Ascending aorta (tissue), 2 donors: ENCODE measurements at regions not wholly inside any gene's neighbourhood (a gene's known extent, or its start where the extent isn't known, plus 50 kb on each side); places are given as distances from the start of the nearest gene placed in this dataset.
"Not testable (repeated sequence)": the region's sequence is repeated elsewhere in the genome, so short reads cannot be mapped to it uniquely, and the experiment has no call there.

Source experiments
- DNase-seq, 2 donors: peaks; one replicate each; pipeline ENCODE4 v3.0.0-alpha.2; 2019; ENCODE audit warnings: low spot score in 2 of 2
- H3K27ac ChIP-seq, 2 donors: fragments of 200-600 bp; sonication (generic); one replicate each; pipeline ENCODE4 v1.5.1; 2016 to 2017; ENCODE audit warnings: mild to moderate bottlenecking in 1 of 2
- H3K27me3 ChIP-seq: fragments of 200-600 bp; sonication (generic); one replicate; pipeline ENCODE4 v1.5.1; 2017
- H3K36me3 ChIP-seq, 2 donors: fragments of 200-600 bp; sonication (generic); one replicate each; pipeline ENCODE4 v1.5.1; 2016
- H3K4me1 ChIP-seq, 2 donors: fragments of 200-600 bp; sonication (generic); one replicate each; pipeline ENCODE4 v1.5.1; 2016 to 2017; ENCODE audit warnings: mild to moderate bottlenecking in 1 of 2
- H3K4me3 ChIP-seq, 2 donors: fragments of 200-600 bp; sonication (generic); one replicate each; pipeline ENCODE4 v1.5.1; 2016 to 2017; ENCODE audit warnings: mild to moderate bottlenecking in 1 of 2
- H3K9me3 ChIP-seq, 2 donors: fragments of 200-600 bp; sonication (generic); one replicate each; pipeline ENCODE4 v1.5.1; 2016
- intact Hi-C: fragments of 100-400 bp; cut with DNase I; formaldehyde crosslinking; loops from one replicate; pipeline ENCODE4 v1.15.1; 2023
- TF ChIP-seq, protein P1 (sequence below), 3 experiments: fragments of 200-600 bp in 2 of 3; fragments of 450-650 bp in 1 of 3; sonication (generic) in 2 of 3; IDR thresholded peaks; one replicate each; pipeline ENCODE4 v1.5.1; 2016 to 2019; ENCODE audit warnings: antibody characterized with exemption in 3 of 3, mild to moderate bottlenecking in 1 of 3, moderate library complexity in 1 of 3

DNA sequence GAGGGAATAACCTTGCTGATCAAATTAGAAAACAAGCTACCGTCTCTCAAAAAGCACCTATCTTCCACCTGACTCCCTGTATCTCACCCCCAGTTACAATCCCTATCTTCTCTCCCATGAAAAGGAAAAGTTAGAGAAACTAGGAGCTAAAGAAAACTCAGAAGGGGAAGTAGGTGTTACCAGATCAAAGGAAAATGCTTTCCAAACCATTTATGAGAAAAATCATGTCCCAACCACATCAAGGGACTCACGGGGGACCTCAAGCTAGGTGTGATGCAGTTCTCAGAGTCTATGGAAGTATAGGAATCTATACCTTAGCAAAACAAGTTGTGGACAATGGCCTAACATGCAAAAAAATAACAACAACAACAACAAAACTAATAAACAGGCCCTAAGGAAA is 135.5 kb upstream of the RMP24 start:
- TF ChIP-seq, protein P1, sequence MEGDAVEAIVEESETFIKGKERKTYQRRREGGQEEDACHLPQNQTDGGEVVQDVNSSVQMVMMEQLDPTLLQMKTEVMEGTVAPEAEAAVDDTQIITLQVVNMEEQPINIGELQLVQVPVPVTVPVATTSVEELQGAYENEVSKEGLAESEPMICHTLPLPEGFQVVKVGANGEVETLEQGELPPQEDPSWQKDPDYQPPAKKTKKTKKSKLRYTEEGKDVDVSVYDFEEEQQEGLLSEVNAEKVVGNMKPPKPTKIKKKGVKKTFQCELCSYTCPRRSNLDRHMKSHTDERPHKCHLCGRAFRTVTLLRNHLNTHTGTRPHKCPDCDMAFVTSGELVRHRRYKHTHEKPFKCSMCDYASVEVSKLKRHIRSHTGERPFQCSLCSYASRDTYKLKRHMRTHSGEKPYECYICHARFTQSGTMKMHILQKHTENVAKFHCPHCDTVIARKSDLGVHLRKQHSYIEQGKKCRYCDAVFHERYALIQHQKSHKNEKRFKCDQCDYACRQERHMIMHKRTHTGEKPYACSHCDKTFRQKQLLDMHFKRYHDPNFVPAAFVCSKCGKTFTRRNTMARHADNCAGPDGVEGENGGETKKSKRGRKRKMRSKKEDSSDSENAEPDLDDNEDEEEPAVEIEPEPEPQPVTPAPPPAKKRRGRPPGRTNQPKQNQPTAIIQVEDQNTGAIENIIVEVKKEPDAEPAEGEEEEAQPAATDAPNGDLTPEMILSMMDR (IDR thresholded peaks at IDR 0.05): no peak
- no peak for DNase-seq
- no peaks in the 10 kb centered on the region for H3K36me3 ChIP-seq
- H3K9me3 ChIP-seq: no peaks in the 10 kb centered on the region
- H3K27me3 ChIP-seq: no peaks in the 10 kb centered on the region
- no peaks in the 10 kb centered on the region for H3K4me1 ChIP-seq
- intact Hi-C loops: no loop called here
- no peak overlapping the region for H3K27ac ChIP-seq
- H3K4me3 ChIP-seq: no peak overlapping the region

DNA sequence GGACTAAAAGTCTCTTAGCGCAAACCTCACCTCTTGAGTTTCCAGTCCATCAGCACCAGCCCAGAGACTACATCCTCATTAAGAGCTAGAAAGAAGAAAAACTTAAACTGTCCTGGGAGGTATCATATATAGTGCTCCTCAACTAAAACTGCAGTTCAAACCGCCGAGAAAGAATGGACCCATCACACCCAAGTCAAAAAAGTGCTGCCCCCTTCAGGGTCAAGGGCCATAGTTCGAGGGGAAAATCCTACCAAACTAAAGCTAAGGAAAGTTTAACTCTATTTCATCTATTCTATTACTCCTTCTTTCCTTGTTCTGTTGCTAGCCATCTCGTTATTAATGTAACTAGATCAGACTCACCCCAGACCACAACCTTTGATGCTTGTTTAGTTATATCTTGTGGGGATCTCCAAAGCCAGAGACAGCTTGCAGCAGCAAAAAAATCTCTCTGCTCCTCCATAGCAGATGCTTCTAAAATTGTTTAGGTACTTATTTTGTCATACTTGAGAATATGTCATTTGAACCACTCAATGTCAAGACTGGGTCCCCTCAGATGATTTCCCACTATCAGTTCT is 134.5 kb upstream of the RMP24 start:
- H3K36me3 ChIP-seq: no peaks in the 10 kb centered on the region
- H3K27ac ChIP-seq: no peak overlapping the region
- no peaks in the 10 kb centered on the region for H3K27me3 ChIP-seq
- no peak overlapping the region for H3K4me3 ChIP-seq
- H3K9me3 ChIP-seq: no peaks in the 10 kb centered on the region
- intact Hi-C loops: no loop called here
- no peak for DNase-seq
- no peaks in the 10 kb centered on the region for H3K4me1 ChIP-seq
- TF ChIP-seq, protein P1 (IDR thresholded peaks at IDR 0.05): no peak

DNA sequence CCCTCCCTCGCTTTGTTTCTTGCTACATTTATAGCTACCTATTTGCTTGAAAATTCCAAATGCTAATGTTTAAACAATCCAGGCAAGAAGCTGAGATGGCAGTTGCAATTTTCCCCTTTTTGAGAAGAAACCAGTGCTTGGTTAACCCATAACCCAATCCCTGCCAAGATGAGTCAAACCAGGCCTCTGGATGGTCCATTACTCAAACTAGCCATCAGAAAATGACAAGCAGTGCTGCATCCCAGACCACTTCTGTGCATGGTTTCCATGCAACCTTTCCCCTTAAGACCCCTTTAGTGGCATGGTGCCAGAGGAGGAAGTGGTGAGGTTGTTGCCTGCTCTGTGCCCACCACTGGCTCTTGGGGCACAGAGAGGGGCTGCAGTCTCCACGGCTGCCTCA is 131.2 kb upstream of the RMP24 start:
- no peaks in the 10 kb centered on the region for H3K36me3 ChIP-seq
- no peak for DNase-seq
- no peaks in the 10 kb centered on the region for H3K4me1 ChIP-seq
- TF ChIP-seq, protein P1 (IDR thresholded peaks at IDR 0.05): no peak
- intact Hi-C loops: no loop called here
- no peak overlapping the region for H3K27ac ChIP-seq
- H3K4me3 ChIP-seq: no peak overlapping the region
- no peaks in the 10 kb centered on the region for H3K27me3 ChIP-seq
- no peaks in the 10 kb centered on the region for H3K9me3 ChIP-seq

DNA sequence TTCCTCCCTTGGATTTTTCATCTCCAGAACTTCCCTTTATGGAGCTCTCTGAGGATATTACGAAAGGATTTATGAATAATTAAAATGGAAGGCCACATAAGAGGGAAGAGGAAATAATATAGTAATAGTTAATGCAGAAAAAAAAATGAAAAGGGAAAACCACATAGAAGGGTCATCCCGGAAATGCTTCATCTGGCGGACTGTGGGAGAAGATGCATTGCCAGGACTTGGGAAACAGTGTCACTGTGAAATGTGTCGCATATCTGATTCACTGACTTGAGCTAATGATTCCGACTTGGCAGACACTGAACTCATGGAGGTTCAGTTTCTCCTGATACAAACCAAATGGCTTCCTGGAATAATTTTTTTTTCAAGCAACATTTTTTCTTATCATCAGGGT is 129.9 kb upstream of the RMP24 start:
- Histone ChIP-seq H3K27ac (no peak overlapping the region), H3K27me3 (no peaks in the 10 kb centered on the region), H3K36me3 (no peaks in the 10 kb centered on the region), H3K9me3 (no peaks in the 10 kb centered on the region), H3K4me1 (no peaks in the 10 kb centered on the region), H3K4me3 (no peak overlapping the region)
- no peak for DNase-seq
- TF ChIP-seq, protein P1 (IDR thresholded peaks at IDR 0.05): no peak
- intact Hi-C loops: no loop called here

DNA sequence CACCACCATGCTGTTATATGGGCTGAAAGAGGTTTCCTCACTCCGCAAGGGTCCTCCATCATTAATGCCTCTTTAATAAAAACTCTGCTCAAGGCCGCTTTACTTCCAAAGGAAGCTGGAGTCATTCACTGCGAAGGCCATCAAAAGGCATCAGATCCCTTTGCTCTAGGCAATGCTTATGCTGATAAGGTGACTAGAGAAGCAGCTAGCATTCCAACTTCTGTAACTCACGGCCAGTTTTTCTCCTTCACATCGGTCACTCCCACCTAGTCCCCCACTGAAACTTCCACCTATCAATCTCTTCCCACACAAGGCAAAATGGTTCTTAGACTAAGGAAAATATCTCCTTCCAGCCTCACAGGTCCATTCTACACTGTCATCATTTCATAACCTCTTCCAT is 124.2 kb upstream of the RMP24 start:
- H3K4me3 ChIP-seq, H3K27ac ChIP-seq, DNase-seq, intact Hi-C loops, H3K9me3 ChIP-seq, H3K36me3 ChIP-seq, H3K27me3 ChIP-seq, H3K4me1 ChIP-seq: not testable (repeated sequence)

DNA sequence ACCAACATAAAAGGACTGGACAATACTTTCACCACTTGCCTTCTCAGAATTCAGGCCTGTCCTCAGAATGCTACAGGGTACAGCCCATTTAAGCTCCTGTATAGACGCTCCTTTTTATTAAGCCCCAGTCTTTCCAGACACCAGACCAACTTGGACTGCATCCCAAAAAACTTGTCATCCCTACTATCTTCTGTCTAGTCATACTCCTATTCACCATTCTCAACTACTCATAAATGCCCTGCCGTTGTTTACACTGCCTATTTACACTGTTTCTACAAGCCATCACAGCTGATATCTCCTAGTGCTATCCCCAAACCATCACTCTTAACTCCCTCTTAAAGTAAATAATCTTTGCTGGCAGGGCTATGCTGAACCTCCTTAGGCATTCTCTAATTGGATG is 123.2 kb upstream of the RMP24 start:
- H3K27ac ChIP-seq, intact Hi-C loops, H3K36me3 ChIP-seq, H3K9me3 ChIP-seq, DNase-seq, H3K4me1 ChIP-seq, H3K4me3 ChIP-seq, H3K27me3 ChIP-seq: not testable (repeated sequence)

DNA sequence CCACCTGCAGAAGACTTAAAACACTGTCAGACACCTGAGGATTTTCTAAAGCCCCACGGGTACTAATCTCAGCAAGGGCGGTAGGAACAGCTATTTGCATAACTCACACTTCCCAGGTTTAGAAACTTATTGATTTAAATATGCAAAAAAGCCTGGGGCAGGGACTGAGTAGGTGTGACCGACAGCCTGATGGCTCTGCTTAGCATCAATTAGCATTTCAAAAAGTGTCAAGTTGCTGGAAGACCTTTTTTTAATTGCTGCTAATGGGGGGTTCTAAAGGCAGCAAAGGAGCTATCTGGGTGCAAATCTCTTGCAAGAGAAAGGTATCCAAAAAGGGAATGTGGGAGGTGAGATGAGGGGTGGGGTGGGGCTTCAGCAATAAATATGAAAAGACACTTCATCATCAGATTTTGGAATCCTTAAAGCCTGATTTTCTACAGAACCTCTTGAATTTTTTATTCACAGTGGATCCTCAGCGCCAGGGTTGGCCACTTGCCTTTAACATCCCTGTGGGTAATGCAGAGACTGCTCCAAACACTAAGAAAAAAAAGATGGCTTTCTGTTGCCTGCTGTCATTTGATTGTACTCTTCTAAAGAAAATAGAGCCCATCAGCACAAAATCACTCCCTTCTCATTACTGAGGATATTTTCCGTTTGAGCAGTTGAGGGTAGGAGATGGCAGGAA is 121.1 kb upstream of the RMP24 start:
- H3K4me1 ChIP-seq: no peaks in the 10 kb centered on the region
- no peak overlapping the region for H3K4me3 ChIP-seq
- no peak for DNase-seq
- no peaks in the 10 kb centered on the region for H3K27me3 ChIP-seq
- no peaks in the 10 kb centered on the region for H3K36me3 ChIP-seq
- no peak overlapping the region for H3K27ac ChIP-seq
- H3K9me3 ChIP-seq: no peaks in the 10 kb centered on the region
- intact Hi-C loops: no loop called here
- TF ChIP-seq, protein P1 (IDR thresholded peaks at IDR 0.05): no peak
